GM23248 (cell line): ENCODE measurements at regions not wholly inside any gene's neighbourhood (a gene's known extent, or its start where the extent isn't known, plus 50 kb on each side); places are given as distances from the start of the nearest gene placed in this dataset.

ENCODE experiments used
- EZH2 ChIP-seq: fragments of 200-600 bp; sonication (generic); IDR thresholded peaks from 2 replicates; pipeline ENCODE4 v1.6.1; 2018; ENCODE audit warnings: antibody characterized with exemption, mild to moderate bottlenecking; ENCODE audit not compliant: insufficient read depth, poor library complexity, severe bottlenecking
- EZH2phosphoT487 ChIP-seq: fragments of 200-600 bp; sonication (generic); IDR thresholded peaks from 2 replicates; pipeline ENCODE4 v1.6.1; 2018; ENCODE audit warnings: antibody characterized with exemption, moderate library complexity, mild to moderate bottlenecking, low read depth; ENCODE audit not compliant: insufficient read depth

DNA sequence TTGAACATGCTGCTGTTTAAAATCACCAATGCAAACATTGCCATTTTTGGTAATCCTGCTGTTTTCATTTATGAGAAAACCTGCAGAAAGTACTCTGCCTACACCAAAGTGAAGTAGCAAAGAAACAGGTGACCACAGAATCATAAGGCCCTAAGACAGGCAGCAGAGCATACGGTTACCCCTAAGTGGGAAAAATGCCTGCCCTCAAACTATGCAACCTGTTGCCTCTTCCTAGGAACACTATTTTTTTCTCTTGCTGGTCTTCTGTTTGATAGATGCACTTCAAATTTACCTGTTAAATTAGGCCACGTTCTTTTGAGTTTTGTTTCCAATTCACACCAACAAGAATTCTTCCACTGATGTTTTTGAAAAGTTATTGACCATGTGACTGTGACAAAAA, 89.5 kb upstream of the RAB4A start:
- TF ChIP-seq EZH2phosphoT487 (no peak), EZH2 (no peak)
